GM12878 (cell line): ENCODE measurements at regions not wholly inside any gene's neighbourhood (a gene's known extent, or its start where the extent isn't known, plus 50 kb on each side); places are given as distances from the start of the nearest gene placed in this dataset.

Experiments
- ATAC-seq: fragments of 200-7000 bp; cut with Tn5 transposase; 3 replicates; pipeline ENCODE4 v1.9.1; 2020; ENCODE audit warnings: mild to moderate bottlenecking, moderate library complexity
- BruUV-seq: library from RNA; stranded (reverse); fragments of 400-500 nt; replicated peaks from 2 replicates; lab custom pipeline; 2021; lab: Mats Ljungman, UMichigan
- CTCF ChIA-PET: fragments of 300-600 bp; sonication (Branson Sonifier 250); formaldehyde crosslinking; extraction: SDS; loops from one replicate; lab custom pipeline; 2021; ENCODE audit warnings: inconsistent platforms; lab: Yijun Ruan, JAX
- POLR2A ChIA-PET: fragments of 350-600 bp; formaldehyde crosslinking; extraction: SDS; loops from one replicate; lab custom pipeline; 2021; ENCODE audit warnings: inconsistent platforms; lab: Charles Lee
- RAD21 ChIA-PET: fragments of 300-600 bp; sonication (Branson Sonifier 250); formaldehyde crosslinking; loops from one replicate; lab custom pipeline; 2023; ENCODE audit warnings: antibody characterized with exemption; ENCODE audit not compliant: unreplicated experiment; lab: Charles Lee
- SMC1A ChIA-PET: fragments of 300-600 bp; sonication (Branson Sonifier 250); formaldehyde crosslinking; loops from one replicate; lab custom pipeline; 2023; ENCODE audit not compliant: unreplicated experiment, uncharacterized antibody; lab: Charles Lee
- DNase-seq: peaks from one replicate; pipeline ENCODE4 v3.0.0-alpha.2; 2011; ENCODE audit warnings: low read depth, low spot score
- FAIRE-seq: peaks from 3 replicates; lab custom pipeline; 2011; peaks lifted over from hg19 to GRCh38; lab: Jason Lieb, UNC
- H2AFZ ChIP-seq: 2 replicates; pipeline ENCODE4 v1.6.0; 2011; ENCODE audit warnings: low read depth, low read length, control low read depth; ENCODE audit not compliant: control insufficient read depth
- H3K27ac ChIP-seq: 2 replicates; pipeline ENCODE4 v1.5.1; 2011; ENCODE audit warnings: control low read depth; ENCODE audit not compliant: control insufficient read depth, insufficient read depth
- H3K27me3 ChIP-seq, 2 experiments: replicated peaks in 1 of 2; 2 replicates each; pipeline versions ENCODE4 v1.6.0 to v1.6.1; 2011; ENCODE audit warnings: low read length in 1 of 2; ENCODE audit not compliant: control insufficient read depth in 2 of 2, insufficient read depth in 2 of 2
- H3K36me3 ChIP-seq, 2 experiments: 2 replicates each; pipeline ENCODE4 v1.5.1; 2011; ENCODE audit warnings: low read length in 1 of 2; ENCODE audit not compliant: control insufficient read depth in 2 of 2, insufficient read depth in 2 of 2
- H3K4me1 ChIP-seq: 2 replicates; pipeline ENCODE4 v1.6.1; 2011; ENCODE audit warnings: mild to moderate bottlenecking, low read length, moderate library complexity, mixed read lengths; ENCODE audit not compliant: control insufficient read depth, insufficient read depth
- H3K4me2 ChIP-seq: 2 replicates; pipeline ENCODE4 v1.6.0; 2011; ENCODE audit warnings: control low read depth; ENCODE audit not compliant: control insufficient read depth, insufficient read depth
- H3K4me3 ChIP-seq: fragments of 200-600 bp; sonication (generic); 2 replicates; pipeline ENCODE4 v1.5.1; 2016
- H3K79me2 ChIP-seq: 2 replicates; pipeline ENCODE4 v1.6.0; 2011; ENCODE audit warnings: low read length; ENCODE audit not compliant: control insufficient read depth, insufficient read depth
- H3K9ac ChIP-seq: 2 replicates; pipeline ENCODE4 v1.8.0; 2011; ENCODE audit warnings: low read length, control low read depth, mixed read lengths; ENCODE audit not compliant: control insufficient read depth, insufficient read depth
- H3K9me3 ChIP-seq: replicated peaks from 3 replicates; pipeline ENCODE4 v1.5.1; 2011; ENCODE audit warnings: mild to moderate bottlenecking, low read length; ENCODE audit not compliant: control insufficient read depth, insufficient read depth
- H4K20me1 ChIP-seq: 2 replicates; pipeline ENCODE4 v1.6.0; 2011; ENCODE audit not compliant: control insufficient read depth, insufficient read depth
- CEBPZ ChIP-seq: fragments of 150-350 bp; IDR thresholded peaks from 2 replicates; pipeline ENCODE4 v1.6.1; 2016; ENCODE audit warnings: low read depth, low read length
- CHD2 ChIP-seq: IDR thresholded peaks from 2 replicates; pipeline ENCODE4 v1.6.1; 2011; ENCODE audit warnings: low read depth, low read length, improper control_type of control experiment, borderline replicate concordance
- MTA3 ChIP-seq: IDR thresholded peaks from 2 replicates; pipeline ENCODE4 v1.6.1; 2012; ENCODE audit warnings: low read length, inconsistent platforms, borderline replicate concordance
- PAX8 ChIP-seq: fragments of 450-650 bp; IDR thresholded peaks from 2 replicates; pipeline ENCODE4 v1.6.1; 2017; ENCODE audit warnings: mild to moderate bottlenecking, moderate library complexity
- TCF7 ChIP-seq: IDR thresholded peaks from 2 replicates; pipeline ENCODE4 v1.6.1; 2014; ENCODE audit warnings: antibody characterized with exemption, borderline replicate concordance
- ZBED1 ChIP-seq: IDR thresholded peaks from 2 replicates; pipeline ENCODE4 v1.6.1; 2016; ENCODE audit warnings: borderline replicate concordance
- WGBS: methylation state at CpG from one replicate; pipeline ENCODE4 v1.1.6; 2016; ENCODE audit warnings: low lambda C conversion rate; ENCODE audit not compliant: insufficient replicate concordance, insufficient coverage; ENCODE audit errors: missing lambda C conversion rate; 5-methylcytosine and 5-hydroxymethylcytosine counted together
- in situ Hi-C: fragments of 300-500 bp; cut with MboI; formaldehyde crosslinking; loops from 9 replicates; pipeline ENCODE4 v1.14.3; 2018; ENCODE audit warnings: mixed read lengths
- intact Hi-C: fragments of 100-400 bp; cut with micrococcal nuclease; formaldehyde crosslinking; loops from one replicate; pipeline ENCODE4 v1.14.2; 2022; ENCODE audit not compliant: unreplicated experiment

GRCh38 chr4:147365396-147365795, 115.5 kb upstream of the EDNRA start:
- Histone ChIP-seq H3K9me3 (no peaks in the 10 kb centered on the region), H3K4me1 (no peaks in the 10 kb centered on the region), H3K79me2 (no peaks in the 10 kb centered on the region), H3K9ac (no peak overlapping the region), H3K4me3 (no peak overlapping the region), H3K27ac (no peak overlapping the region), H3K36me3 (no peaks in the 10 kb centered on the region), H4K20me1 (no peaks in the 10 kb centered on the region), H2AFZ (no peak overlapping the region), H3K27me3 (no peaks in the 10 kb centered on the region), H3K4me2 (no peak overlapping the region)
- ChIA-PET CTCF (no interaction called here), SMC1A (interaction anchor here (0.8 to 1.3 kb wide), 2 partner anchors 43 to 73 kb away, joined by 3 read pairs; no protein-coding TSS in a partner anchor), POLR2A (no interaction called here), RAD21 (no interaction called here)
- FAIRE-seq: no peak
- in situ Hi-C loops: no loop called here
- WGBS: 20% methylated on average over 3 of the region's 3 CpGs
- no peak for ATAC-seq
- intact Hi-C loops: no loop called here
- BruUV-seq: no TSS peak
- no peak for DNase-seq
- no peak for TF ChIP-seq CHD2
- TF ChIP-seq TCF7: no peak
- TF ChIP-seq CEBPZ: no peak
- no peak for TF ChIP-seq MTA3
- TF ChIP-seq ZBED1: no peak
- no peak for TF ChIP-seq PAX8
